ENCODE measurements at regions not wholly inside any gene's neighbourhood (a gene's known extent, or its start where the extent isn't known, plus 50 kb on each side); places are given as distances from the start of the nearest gene placed in this dataset.
"Not testable (repeated sequence)": the region's sequence is repeated elsewhere in the genome, so short reads cannot be mapped to it uniquely, and the experiment has no call there.

GRCh38 chr17:20387549-20387948, 79.8 kb downstream of the LGALS9B start:
- H3K27me3 Mint-ChIP-seq (ENCODE audit: insufficient read depth); DNase-seq; H3K4me1 Mint-ChIP-seq (ENCODE audit: low read depth): not testable (repeated sequence)

DNA sequence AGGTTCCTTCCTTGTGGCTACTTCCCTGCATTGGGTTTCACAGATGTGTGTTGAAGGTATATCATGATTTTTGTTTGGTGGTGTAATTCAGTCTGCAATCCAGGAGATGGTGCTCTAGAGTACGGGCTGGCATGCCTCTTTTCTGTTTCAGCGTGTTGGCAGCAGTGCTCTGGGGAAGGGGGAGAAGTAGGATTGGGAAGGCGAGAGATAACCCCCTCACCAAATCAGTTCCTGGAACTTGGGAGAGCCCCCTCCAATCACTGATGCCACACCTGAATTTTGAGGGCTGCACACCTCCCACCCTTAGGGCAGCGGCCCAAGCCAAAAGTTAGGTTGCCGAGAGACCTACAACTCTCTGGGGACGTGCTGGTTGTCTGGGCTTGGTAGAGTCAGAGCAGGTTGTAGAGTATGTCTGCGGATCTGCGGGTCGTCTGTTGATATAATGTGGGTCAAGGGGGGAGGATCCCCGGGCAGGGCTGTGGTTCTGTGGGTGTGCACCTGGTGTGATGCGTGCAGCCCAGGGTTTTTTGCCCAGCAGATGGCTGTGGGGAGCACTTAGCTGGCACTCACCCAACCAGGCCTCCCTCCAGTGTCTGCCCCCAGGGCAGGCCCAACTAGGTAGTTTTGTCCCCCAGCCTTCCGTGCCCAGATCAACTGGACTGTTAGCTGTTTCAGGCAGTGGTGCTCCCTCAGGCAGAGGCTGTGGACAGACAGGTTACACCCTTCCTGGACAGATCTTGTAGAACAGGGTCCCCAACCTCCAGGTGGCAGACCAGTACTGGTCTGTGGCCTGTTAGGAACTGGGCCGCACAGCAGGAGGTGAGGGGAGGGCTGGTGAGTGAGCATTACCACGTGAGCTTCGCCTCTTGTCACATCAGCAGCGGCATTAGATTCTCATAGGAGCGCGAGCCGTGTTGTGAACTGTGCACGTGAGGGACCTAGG, 85.7 kb downstream of the LGALS9B start:
- peak overlapping the region; percentile 72 for H3K27ac Mint-ChIP-seq

More at GRCh38 chr17:20387549-20387948, 79.8 kb downstream of the LGALS9B start:
- not testable (repeated sequence) for H3K9me3 Mint-ChIP-seq; H3K27ac Mint-ChIP-seq; H3K4me3 Mint-ChIP-seq; H3K36me3 Mint-ChIP-seq (ENCODE audit: low read depth)

DNA sequence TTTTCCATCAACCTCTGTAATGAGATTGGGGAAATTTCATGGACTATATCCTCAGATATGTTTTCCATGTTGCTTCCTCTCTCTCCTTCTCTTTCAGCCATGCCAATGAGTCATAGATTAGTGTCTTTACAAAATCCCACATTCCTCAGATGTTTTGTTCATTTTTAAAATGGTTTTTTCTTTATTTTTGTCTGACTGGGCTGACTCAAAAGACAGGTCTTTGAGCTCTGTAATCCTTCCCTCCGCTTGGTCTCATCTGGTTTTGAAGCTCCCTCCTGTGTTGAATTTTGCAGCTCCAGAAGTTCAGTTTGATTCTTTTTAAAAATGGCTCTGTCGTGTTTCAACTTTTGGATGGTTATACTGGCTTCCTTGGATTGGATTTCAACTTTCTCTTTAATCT, 86.7 kb downstream of the LGALS9B start:
- not testable (repeated sequence) for H3K27me3 Mint-ChIP-seq (ENCODE audit: insufficient read depth); H3K9me3 Mint-ChIP-seq; H3K36me3 Mint-ChIP-seq (ENCODE audit: low read depth)
- Mint-ChIP-seq H3K27ac (peak overlapping the region; percentile 72), H3K4me3 (peak overlapping the region; percentile 64), H3K4me1 (ENCODE audit: low read depth) (peaks cover 30% of the 10 kb centered on the region)
- peak; percentile 50 for DNase-seq

More for the DNA sequence above, 85.7 kb downstream of the LGALS9B start:
- TF ChIP-seq, protein P1, sequence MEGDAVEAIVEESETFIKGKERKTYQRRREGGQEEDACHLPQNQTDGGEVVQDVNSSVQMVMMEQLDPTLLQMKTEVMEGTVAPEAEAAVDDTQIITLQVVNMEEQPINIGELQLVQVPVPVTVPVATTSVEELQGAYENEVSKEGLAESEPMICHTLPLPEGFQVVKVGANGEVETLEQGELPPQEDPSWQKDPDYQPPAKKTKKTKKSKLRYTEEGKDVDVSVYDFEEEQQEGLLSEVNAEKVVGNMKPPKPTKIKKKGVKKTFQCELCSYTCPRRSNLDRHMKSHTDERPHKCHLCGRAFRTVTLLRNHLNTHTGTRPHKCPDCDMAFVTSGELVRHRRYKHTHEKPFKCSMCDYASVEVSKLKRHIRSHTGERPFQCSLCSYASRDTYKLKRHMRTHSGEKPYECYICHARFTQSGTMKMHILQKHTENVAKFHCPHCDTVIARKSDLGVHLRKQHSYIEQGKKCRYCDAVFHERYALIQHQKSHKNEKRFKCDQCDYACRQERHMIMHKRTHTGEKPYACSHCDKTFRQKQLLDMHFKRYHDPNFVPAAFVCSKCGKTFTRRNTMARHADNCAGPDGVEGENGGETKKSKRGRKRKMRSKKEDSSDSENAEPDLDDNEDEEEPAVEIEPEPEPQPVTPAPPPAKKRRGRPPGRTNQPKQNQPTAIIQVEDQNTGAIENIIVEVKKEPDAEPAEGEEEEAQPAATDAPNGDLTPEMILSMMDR (IDR thresholded peaks at IDR 0.05) = peak; percentile 73
- H3K9me3 Mint-ChIP-seq; H3K36me3 Mint-ChIP-seq (ENCODE audit: low read depth); H3K27me3 Mint-ChIP-seq (ENCODE audit: insufficient read depth): not testable (repeated sequence)
- peaks cover 25% of the 10 kb centered on the region for H3K4me1 Mint-ChIP-seq (ENCODE audit: low read depth)
- peak; percentile 2 for DNase-seq
- peak overlapping the region; percentile 64 for H3K4me3 Mint-ChIP-seq

DNA sequence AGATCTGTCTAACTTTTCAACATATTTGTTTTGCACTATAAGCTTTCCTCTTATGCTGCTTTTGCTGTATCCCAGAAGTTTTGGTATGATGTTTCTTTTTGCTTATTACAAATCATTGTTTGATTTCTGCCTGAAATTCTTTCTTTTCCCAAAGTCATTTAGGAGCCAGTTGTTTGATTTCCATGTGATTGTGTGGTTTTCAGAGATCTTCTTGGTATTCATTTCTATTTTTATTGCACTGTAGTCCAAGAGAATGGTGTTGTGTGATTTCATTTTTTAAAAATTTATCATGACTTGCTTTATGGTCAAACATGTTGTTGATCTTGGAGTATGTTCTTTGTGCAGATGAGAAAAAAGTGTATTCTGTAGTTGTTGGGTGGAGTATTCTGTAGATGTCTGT, 88.1 kb downstream of the LGALS9B start:
- H3K9me3 Mint-ChIP-seq; H3K4me3 Mint-ChIP-seq; H3K27me3 Mint-ChIP-seq (ENCODE audit: insufficient read depth); H3K36me3 Mint-ChIP-seq (ENCODE audit: low read depth): not testable (repeated sequence)
- H3K4me1 Mint-ChIP-seq (ENCODE audit: low read depth) = peaks cover 31% of the 10 kb centered on the region
- DNase-seq = peak; percentile 0
- peak overlapping the region; percentile 40 for H3K27ac Mint-ChIP-seq

GRCh38 chr17:20376642-20377041, 90.7 kb downstream of the LGALS9B start:
- not testable (repeated sequence) for H3K27ac Mint-ChIP-seq; H3K4me3 Mint-ChIP-seq; H3K36me3 Mint-ChIP-seq (ENCODE audit: low read depth); H3K27me3 Mint-ChIP-seq (ENCODE audit: insufficient read depth); DNase-seq; H3K9me3 Mint-ChIP-seq
- peaks cover 31% of the 10 kb centered on the region for H3K4me1 Mint-ChIP-seq (ENCODE audit: low read depth)

GRCh38 chr17:20375745-20376144, 91.6 kb downstream of the LGALS9B start:
- peaks cover 22% of the 10 kb centered on the region for H3K4me1 Mint-ChIP-seq (ENCODE audit: low read depth)
- not testable (repeated sequence) for DNase-seq; H3K36me3 Mint-ChIP-seq (ENCODE audit: low read depth); H3K27ac Mint-ChIP-seq; H3K9me3 Mint-ChIP-seq; H3K27me3 Mint-ChIP-seq (ENCODE audit: insufficient read depth)
- peak overlapping the region; percentile 33; the same call in 1 of the 2 replicates for H3K4me3 Mint-ChIP-seq

Data from HFFc6 (cell line).